Nephron progenitor cell (in vitro differentiated cells): ENCODE measurements at regions not wholly inside any gene's neighbourhood (a gene's known extent, or its start where the extent isn't known, plus 50 kb on each side); places are given as distances from the start of the nearest gene placed in this dataset.

ENCODE experiments used
- DNase-seq: peaks from one replicate; pipeline ENCODE4 v3.0.0; 2021
- H3K27ac Mint-ChIP-seq: 2 replicates; pipeline ENCODE4 v1.8.0; 2021; ENCODE audit warnings: mild to moderate bottlenecking, moderate library complexity, mixed read lengths
- H3K27me3 Mint-ChIP-seq: 2 replicates; pipeline ENCODE4 v1.8.0; 2021; ENCODE audit warnings: mild to moderate bottlenecking, low read depth, mixed read lengths; ENCODE audit not compliant: poor library complexity
- H3K36me3 Mint-ChIP-seq: 2 replicates; pipeline ENCODE4 v1.8.0; 2021; ENCODE audit warnings: low read depth, mixed read lengths
- H3K4me1 Mint-ChIP-seq: 2 replicates; pipeline ENCODE4 v1.8.0; 2021; ENCODE audit warnings: mixed read lengths
- H3K4me3 Mint-ChIP-seq: 2 replicates; pipeline ENCODE4 v1.8.0; 2021; ENCODE audit warnings: mild to moderate bottlenecking, moderate library complexity, mixed read lengths
- H3K9me3 Mint-ChIP-seq: 2 replicates; pipeline ENCODE4 v1.8.0; 2021; ENCODE audit warnings: mild to moderate bottlenecking, moderate library complexity, mixed read lengths
- CTCF ChIP-seq: fragments of 200-600 bp; sonication (generic); IDR thresholded peaks from 2 replicates; pipeline ENCODE4 v1.5.0; 2021; ENCODE audit warnings: antibody characterized with exemption

- Mint-ChIP-seq H3K27me3 (peaks cover 5% of the 10 kb centered on the region), H3K27ac (no peak overlapping the region), H3K9me3 (peaks cover 23% of the 10 kb centered on the region), H3K36me3 (no peaks in the 10 kb centered on the region), H3K4me3 (no peak overlapping the region), H3K4me1 (no peaks in the 10 kb centered on the region)
- TF ChIP-seq CTCF: no peak
- DNase-seq: no peak
Measured at GRCh38 chr2:180071797-180072196, 64.7 kb upstream of the CWC22 start.

- Mint-ChIP-seq H3K36me3 (no peaks in the 10 kb centered on the region), H3K9me3 (no peaks in the 10 kb centered on the region), H3K4me1 (peaks cover 22% of the 10 kb centered on the region), H3K27ac (no peak overlapping the region), H3K27me3 (peaks cover 5% of the 10 kb centered on the region), H3K4me3 (no peak overlapping the region)
- DNase-seq: no peak
- TF ChIP-seq CTCF: no peak
Measured at GRCh38 chr2:180063494-180064092, 56.5 kb upstream of the CWC22 start.

GRCh38 chr2:180062178-180062577 is 55.1 kb upstream of the CWC22 start:
- DNase-seq: no peak
- H3K4me1 Mint-ChIP-seq: peaks cover 22% of the 10 kb centered on the region
- no peak overlapping the region for H3K27ac Mint-ChIP-seq
- no peak for TF ChIP-seq CTCF
- H3K9me3 Mint-ChIP-seq: no peaks in the 10 kb centered on the region
- peaks cover 3% of the 10 kb centered on the region for H3K27me3 Mint-ChIP-seq
- no peak overlapping the region for H3K4me3 Mint-ChIP-seq
- H3K36me3 Mint-ChIP-seq: no peaks in the 10 kb centered on the region

GRCh38 chr2:180061546-180061945 is 54.4 kb upstream of the CWC22 start:
- TF ChIP-seq CTCF: no peak
- peak overlapping the region; percentile 70 for H3K27ac Mint-ChIP-seq
- no peaks in the 10 kb centered on the region for H3K36me3 Mint-ChIP-seq
- no peak overlapping the region for H3K4me3 Mint-ChIP-seq
- peaks cover 27% of the 10 kb centered on the region for H3K4me1 Mint-ChIP-seq
- H3K9me3 Mint-ChIP-seq: no peaks in the 10 kb centered on the region
- no peak for DNase-seq
- no peaks in the 10 kb centered on the region for H3K27me3 Mint-ChIP-seq

- no peak for TF ChIP-seq CTCF
- no peaks in the 10 kb centered on the region for H3K27me3 Mint-ChIP-seq
- peak overlapping the region; percentile 70 for H3K27ac Mint-ChIP-seq
- peaks cover 27% of the 10 kb centered on the region for H3K4me1 Mint-ChIP-seq
- no peaks in the 10 kb centered on the region for H3K9me3 Mint-ChIP-seq
- DNase-seq: peak; percentile 2
- no peaks in the 10 kb centered on the region for H3K36me3 Mint-ChIP-seq
- H3K4me3 Mint-ChIP-seq: no peak overlapping the region
Measured at GRCh38 chr2:180061085-180061484, 54.0 kb upstream of the CWC22 start.

GRCh38 chr2:180058993-180059392 is 51.9 kb upstream of the CWC22 start:
- H3K4me1 Mint-ChIP-seq: peaks cover 26% of the 10 kb centered on the region
- no peaks in the 10 kb centered on the region for H3K27me3 Mint-ChIP-seq
- H3K36me3 Mint-ChIP-seq: no peaks in the 10 kb centered on the region
- no peaks in the 10 kb centered on the region for H3K9me3 Mint-ChIP-seq
- TF ChIP-seq CTCF: no peak
- no peak for DNase-seq
- no peak overlapping the region for H3K4me3 Mint-ChIP-seq
- H3K27ac Mint-ChIP-seq: no peak overlapping the region
